Gastrocnemius medialis (tissue), 4 donors: ENCODE measurements at regions not wholly inside any gene's neighbourhood (a gene's known extent, or its start where the extent isn't known, plus 50 kb on each side); places are given as distances from the start of the nearest gene placed in this dataset.
"Not testable (repeated sequence)": the region's sequence is repeated elsewhere in the genome, so short reads cannot be mapped to it uniquely, and the experiment has no call there.

Source experiments
- ATAC-seq, 2 donors: fragments of 150-250 bp; one replicate each; pipeline ENCODE4 v1.9.1; 2016
- DNase-seq, 2 donors: peaks; one replicate each; pipeline ENCODE4 v3.0.0-alpha.2; 2019
- H3K27ac ChIP-seq, 4 donors: fragments of 200-600 bp; sonication (generic); 1 replicate in 1 of 4; 2 replicates in 3 of 4; pipeline ENCODE4 v1.5.1; 2016 to 2018; ENCODE audit warnings: mild to moderate bottlenecking in 2 of 4, moderate library complexity in 1 of 4
- H3K27me3 ChIP-seq, 3 donors: fragments of 200-600 bp; sonication (generic) in 2 of 3; 1 replicate in 1 of 3; 2 replicates in 2 of 3; pipeline versions ENCODE4 v1.5.1 to v1.6.0; 2016 to 2019; ENCODE audit warnings: mild to moderate bottlenecking in 1 of 3, moderate library complexity in 1 of 3
- H3K36me3 ChIP-seq, 2 donors: fragments of 200-600 bp; sonication (generic) in 1 of 2; one replicate each; pipeline ENCODE4 v1.5.1; 2017 to 2018
- H3K4me1 ChIP-seq, 2 donors: fragments of 200-600 bp; sonication (generic) in 1 of 2; one replicate each; pipeline ENCODE4 v1.5.1; 2016 to 2017; ENCODE audit warnings: mild to moderate bottlenecking in 2 of 2
- H3K4me3 ChIP-seq, 4 donors: fragments of 200-600 bp; sonication (generic) in 3 of 4; 1 replicate in 1 of 4; 2 replicates in 3 of 4; pipeline ENCODE4 v1.5.1; 2016 to 2019; ENCODE audit warnings: mild to moderate bottlenecking in 2 of 4
- H3K9me3 ChIP-seq, 3 donors: fragments of 200-600 bp; sonication (generic) in 2 of 3; 1 replicate in 1 of 3; 2 replicates in 2 of 3; pipeline ENCODE4 v1.5.1; 2016 to 2019
- POLR2A ChIP-seq, 2 donors: fragments of 450-650 bp; IDR thresholded peaks; one replicate each; pipeline ENCODE4 v1.6.1; 2017; ENCODE audit warnings: antibody characterized with exemption in 2 of 2, mild to moderate bottlenecking in 2 of 2, moderate library complexity in 2 of 2
- in situ Hi-C, 4 donors: fragments of 200-750 bp; cut with MboI; loops; one replicate each; pipeline versions ENCODE4 v1.15.0 to v1.8.0; 2017; ENCODE audit warnings: low sequenced_read_pairs in 4 of 4
- intact Hi-C: fragments of 100-400 bp; cut with DNase I; formaldehyde crosslinking; loops from one replicate; pipeline ENCODE4 v1.15.1; 2023; ENCODE audit warnings: low total_unique reads
- TF ChIP-seq, protein P1 (sequence below), 5 experiments: fragments of 450-650 bp in 3 of 5; fragments of 200-600 bp in 2 of 5; sonication (generic) in 2 of 5; IDR thresholded peaks in 4 of 5; conservative IDR thresholded peaks in 1 of 5; 1 replicate in 4 of 5; 2 replicates in 1 of 5; pipeline ENCODE4 v1.5.1; 2016 to 2019; ENCODE audit warnings: antibody characterized with exemption in 5 of 5, mild to moderate bottlenecking in 3 of 5, moderate library complexity in 3 of 5

DNA sequence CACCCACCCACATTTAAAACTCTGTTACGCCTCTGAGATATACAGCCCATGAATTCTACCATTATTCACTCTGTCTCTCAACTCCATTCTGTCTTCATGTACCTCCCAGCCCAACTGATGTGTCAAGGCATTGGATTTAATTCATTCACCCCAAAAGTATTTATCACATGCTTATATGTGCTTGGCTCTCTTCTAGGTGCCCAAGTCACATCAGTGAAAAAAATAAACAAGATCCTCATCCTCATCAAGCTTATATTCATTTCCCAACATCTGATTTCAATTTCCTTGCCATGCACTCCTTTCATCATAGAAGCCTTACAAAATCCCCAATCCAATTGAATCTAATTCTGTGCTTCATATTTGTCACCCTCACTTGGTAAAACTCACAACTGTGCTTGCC lies 967.6 kb downstream of the LTN1 start:
- TF ChIP-seq, protein P1, sequence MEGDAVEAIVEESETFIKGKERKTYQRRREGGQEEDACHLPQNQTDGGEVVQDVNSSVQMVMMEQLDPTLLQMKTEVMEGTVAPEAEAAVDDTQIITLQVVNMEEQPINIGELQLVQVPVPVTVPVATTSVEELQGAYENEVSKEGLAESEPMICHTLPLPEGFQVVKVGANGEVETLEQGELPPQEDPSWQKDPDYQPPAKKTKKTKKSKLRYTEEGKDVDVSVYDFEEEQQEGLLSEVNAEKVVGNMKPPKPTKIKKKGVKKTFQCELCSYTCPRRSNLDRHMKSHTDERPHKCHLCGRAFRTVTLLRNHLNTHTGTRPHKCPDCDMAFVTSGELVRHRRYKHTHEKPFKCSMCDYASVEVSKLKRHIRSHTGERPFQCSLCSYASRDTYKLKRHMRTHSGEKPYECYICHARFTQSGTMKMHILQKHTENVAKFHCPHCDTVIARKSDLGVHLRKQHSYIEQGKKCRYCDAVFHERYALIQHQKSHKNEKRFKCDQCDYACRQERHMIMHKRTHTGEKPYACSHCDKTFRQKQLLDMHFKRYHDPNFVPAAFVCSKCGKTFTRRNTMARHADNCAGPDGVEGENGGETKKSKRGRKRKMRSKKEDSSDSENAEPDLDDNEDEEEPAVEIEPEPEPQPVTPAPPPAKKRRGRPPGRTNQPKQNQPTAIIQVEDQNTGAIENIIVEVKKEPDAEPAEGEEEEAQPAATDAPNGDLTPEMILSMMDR (IDR thresholded peaks at IDR 0.05 in 4 of 5, conservative IDR thresholded peaks at IDR 0.05 in 1 of 5), result no peak
- TF ChIP-seq POLR2A (IDR thresholded peaks at IDR 0.05), result no peak
- intact Hi-C loops (no loop called here), in situ Hi-C loops (no loop called here)
- no peaks in the 10 kb centered on the region for H3K27me3 ChIP-seq
- H3K27ac ChIP-seq, result no peak overlapping the region
- H3K9me3 ChIP-seq, result no peaks in the 10 kb centered on the region
- no peaks in the 10 kb centered on the region for H3K36me3 ChIP-seq
- no peak overlapping the region for H3K4me3 ChIP-seq
- ATAC-seq (no peak), DNase-seq (no peak)
- H3K4me1 ChIP-seq, result no peaks in the 10 kb centered on the region

DNA sequence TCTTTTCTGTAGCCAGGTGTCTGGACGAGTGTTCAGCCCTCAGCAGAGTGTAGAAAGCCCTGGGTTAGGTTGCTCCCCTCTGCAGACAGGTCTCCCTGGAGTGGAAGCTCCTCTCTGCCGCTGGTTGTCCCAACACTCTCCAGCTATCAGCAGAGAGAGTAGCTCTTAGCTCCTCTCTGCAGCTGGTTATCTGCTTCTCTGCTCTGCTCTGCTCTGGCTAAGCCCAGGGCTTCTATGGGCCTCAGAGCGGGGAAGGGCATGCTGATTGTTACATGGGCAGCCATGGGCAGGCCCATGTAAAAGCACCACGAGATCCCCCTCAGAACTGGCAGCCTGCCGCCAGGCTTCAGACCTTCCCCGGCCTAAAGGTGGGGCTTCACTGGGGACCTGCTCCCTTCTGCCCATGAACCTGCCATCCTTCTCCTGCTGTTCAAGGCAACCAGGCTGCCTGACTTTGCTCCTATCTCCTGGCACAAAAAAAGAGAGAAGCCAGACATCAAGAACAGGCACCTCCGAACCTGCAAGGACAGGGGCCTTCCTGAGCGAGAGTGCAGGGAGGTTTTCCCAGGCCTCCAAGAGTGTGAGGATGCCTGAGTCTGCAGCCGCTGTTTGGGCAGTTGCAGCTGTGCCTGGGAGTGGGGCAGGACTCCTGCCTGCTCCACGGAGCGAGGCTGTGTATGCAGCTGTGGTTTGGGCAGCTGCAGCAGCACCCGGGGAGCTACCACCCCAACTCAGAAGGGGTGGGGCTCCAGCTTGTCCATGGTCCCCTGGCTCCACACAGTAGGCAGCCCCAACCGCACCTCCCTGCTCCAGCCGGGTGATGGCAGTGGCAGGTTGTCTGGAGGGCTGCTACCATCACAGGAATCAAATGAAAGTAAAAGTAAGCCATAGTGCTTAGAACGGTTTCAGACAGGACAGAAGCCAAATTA lies 973.7 kb downstream of the LTN1 start:
- intact Hi-C loops, result loop anchor here (2.0 kb wide), 1 partner anchor 318 kb away; no protein-coding TSS in a partner anchor
- Histone ChIP-seq H3K9me3 (no peaks in the 10 kb centered on the region), H3K36me3 (no peaks in the 10 kb centered on the region), H3K4me3 (peak overlapping the region in 1 of 4 donors; percentile 15), H3K27me3 (no peaks in the 10 kb centered on the region), H3K27ac (no peak overlapping the region), H3K4me1 (no peaks in the 10 kb centered on the region)
- in situ Hi-C loops, result loop anchor here in 1 of 4 donors (25.0 kb wide), 1 partner anchor 318 kb away; no protein-coding TSS in a partner anchor
- no peak for TF ChIP-seq POLR2A (IDR thresholded peaks at IDR 0.05)
- TF ChIP-seq, protein P1 (IDR thresholded peaks at IDR 0.05 in 4 of 5, conservative IDR thresholded peaks at IDR 0.05 in 1 of 5), result peak in 4 of 5 experiments; percentile 25 to 53 (median 26)
- peak; percentile 58 to 89 for ATAC-seq
- DNase-seq, result peak in 1 of 2 donors; percentile 31

DNA sequence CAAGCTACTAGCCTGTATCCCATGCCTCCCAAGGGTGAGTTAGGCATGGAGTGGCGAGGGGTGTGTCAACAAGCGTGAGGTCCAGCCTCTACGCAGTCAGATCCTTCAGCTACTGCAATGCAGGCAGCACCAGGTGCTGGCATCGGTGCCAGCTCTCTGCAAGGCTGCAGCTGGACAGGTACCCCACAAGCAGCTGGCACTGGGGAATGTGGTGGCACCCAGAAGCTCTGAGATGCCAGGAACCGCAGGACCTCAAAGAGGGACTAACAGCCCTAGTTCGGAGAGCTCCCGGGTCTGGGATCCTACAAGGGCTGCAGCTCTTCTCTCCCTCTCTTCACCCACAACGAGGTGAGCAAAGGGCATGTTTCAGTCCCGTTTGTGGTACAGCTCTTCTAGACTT lies 974.5 kb downstream of the LTN1 start:
- Histone ChIP-seq H3K27ac (no peak overlapping the region), H3K9me3 (no peaks in the 10 kb centered on the region), H3K4me1 (no peaks in the 10 kb centered on the region), H3K4me3 (no peak overlapping the region), H3K36me3 (no peaks in the 10 kb centered on the region), H3K27me3 (no peaks in the 10 kb centered on the region)
- DNase-seq (no peak), ATAC-seq (no peak)
- intact Hi-C loops (loop anchor here (2.0 kb wide), 1 partner anchor 319 kb away; no protein-coding TSS in a partner anchor), in situ Hi-C loops (loop anchor here in 1 of 4 donors (25.0 kb wide), 1 partner anchor 319 kb away; no protein-coding TSS in a partner anchor)
- TF ChIP-seq POLR2A (IDR thresholded peaks at IDR 0.05), result no peak
- TF ChIP-seq, protein P1 (IDR thresholded peaks at IDR 0.05 in 4 of 5, conservative IDR thresholded peaks at IDR 0.05 in 1 of 5), result no peak

DNA sequence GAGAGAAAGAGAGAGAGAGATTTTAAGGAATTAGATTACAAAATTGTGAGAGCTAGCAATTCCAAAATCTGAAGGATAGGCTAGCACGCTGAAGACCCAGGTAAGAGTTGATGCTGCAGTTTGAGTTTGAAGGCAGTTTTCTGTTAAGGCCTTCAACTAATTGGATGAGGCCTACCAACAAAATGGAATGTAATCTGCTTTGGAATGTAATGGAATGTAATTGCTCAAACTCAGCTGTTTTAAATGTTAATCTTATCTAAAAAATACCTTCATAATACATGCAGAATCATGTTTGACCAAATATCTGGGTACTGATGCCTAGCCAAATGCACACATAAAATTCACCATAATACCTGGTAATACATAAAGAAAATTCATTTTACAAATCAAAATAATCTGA lies 976.1 kb downstream of the LTN1 start:
- Histone ChIP-seq H3K4me3 (no peak overlapping the region), H3K36me3 (no peaks in the 10 kb centered on the region), H3K27ac (no peak overlapping the region), H3K4me1 (no peaks in the 10 kb centered on the region), H3K9me3 (no peaks in the 10 kb centered on the region), H3K27me3 (no peaks in the 10 kb centered on the region)
- TF ChIP-seq, protein P1 (IDR thresholded peaks at IDR 0.05 in 4 of 5, conservative IDR thresholded peaks at IDR 0.05 in 1 of 5), result no peak
- TF ChIP-seq POLR2A (IDR thresholded peaks at IDR 0.05), result no peak
- intact Hi-C loops, result no loop called here
- no peak for ATAC-seq
- no peak for DNase-seq
- in situ Hi-C loops, result loop anchor here in 1 of 4 donors (25.0 kb wide), 1 partner anchor 321 kb away; no protein-coding TSS in a partner anchor

DNA sequence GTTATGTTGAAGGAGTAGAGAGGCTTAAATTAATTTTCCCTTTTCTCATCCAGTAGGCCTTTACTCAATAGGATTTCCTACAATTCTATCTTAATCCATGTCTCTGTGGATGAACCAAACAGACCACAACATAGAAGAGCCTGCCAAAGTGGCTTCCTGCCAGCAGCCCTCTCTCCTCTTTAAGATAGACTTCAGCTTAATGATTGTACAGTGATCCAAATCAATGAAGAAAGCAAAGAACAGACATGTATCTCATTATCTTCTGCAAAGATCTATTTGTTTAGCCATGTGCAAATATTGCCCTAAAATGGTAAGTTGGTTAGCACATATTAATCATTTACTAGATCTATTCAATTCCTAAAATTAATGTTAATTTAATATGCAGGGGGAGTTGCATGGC lies 979.6 kb downstream of the LTN1 start:
- ATAC-seq, H3K27me3 ChIP-seq, H3K4me1 ChIP-seq, DNase-seq, H3K4me3 ChIP-seq, H3K36me3 ChIP-seq, intact Hi-C loops, H3K27ac ChIP-seq, H3K9me3 ChIP-seq: not testable (repeated sequence)
- in situ Hi-C loops, result loop anchor here in 1 of 4 donors (25.0 kb wide), 1 partner anchor 324 kb away; no protein-coding TSS in a partner anchor

DNA sequence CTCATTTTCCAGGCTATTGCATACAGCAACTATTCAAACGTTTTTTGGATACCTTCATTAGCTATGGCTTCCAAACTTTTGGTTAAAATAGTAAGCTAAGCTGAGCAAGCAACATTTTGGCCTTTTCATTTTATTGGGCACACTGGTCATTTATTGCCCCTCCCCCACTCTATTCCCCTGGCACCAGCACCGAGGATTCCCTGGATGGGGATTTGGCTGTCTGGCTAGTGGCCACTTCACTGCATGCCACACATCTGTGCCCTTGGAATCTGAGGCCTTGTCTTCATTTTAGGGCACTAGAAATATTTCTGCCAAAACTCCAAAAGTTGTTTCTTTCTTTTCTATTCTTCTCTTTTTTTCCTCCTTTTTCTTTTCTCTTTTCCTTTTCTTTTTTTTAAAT lies 980.7 kb downstream of the LTN1 start:
- intact Hi-C loops, ATAC-seq, H3K27ac ChIP-seq, H3K9me3 ChIP-seq, H3K4me3 ChIP-seq, H3K27me3 ChIP-seq, H3K4me1 ChIP-seq, DNase-seq, H3K36me3 ChIP-seq: not testable (repeated sequence)
- in situ Hi-C loops, result loop anchor here in 1 of 4 donors (25.0 kb wide), 1 partner anchor 325 kb away; no protein-coding TSS in a partner anchor

DNA sequence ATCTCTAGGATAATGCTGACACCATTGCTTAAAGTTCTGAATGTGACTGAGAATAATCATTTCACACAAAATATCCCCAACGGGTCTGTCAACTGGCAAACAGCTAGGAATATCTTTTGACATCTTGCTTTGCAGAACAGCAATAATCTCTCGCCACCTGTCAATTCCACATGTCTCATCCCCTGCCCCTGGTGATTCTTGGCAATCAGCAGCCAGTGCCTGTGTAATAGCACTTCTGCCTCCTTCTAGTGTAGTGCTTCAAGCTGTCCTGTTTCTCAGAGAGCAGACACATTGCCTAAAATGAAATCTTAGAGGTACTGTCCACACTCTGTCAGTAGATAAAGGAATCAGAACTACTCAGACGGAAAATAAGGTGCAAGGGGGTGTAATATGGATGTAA lies 984.4 kb downstream of the LTN1 start:
- H3K27ac ChIP-seq, H3K4me3 ChIP-seq, H3K4me1 ChIP-seq, H3K36me3 ChIP-seq, intact Hi-C loops, H3K27me3 ChIP-seq, H3K9me3 ChIP-seq, ATAC-seq, DNase-seq: not testable (repeated sequence)
- in situ Hi-C loops, result loop anchor here in 1 of 4 donors (25.0 kb wide), 1 partner anchor 329 kb away; no protein-coding TSS in a partner anchor
